Lower leg skin (tissue), 4 donors: ENCODE measurements at regions not wholly inside any gene's neighbourhood (a gene's known extent, or its start where the extent isn't known, plus 50 kb on each side); places are given as distances from the start of the nearest gene placed in this dataset.

Experiments used
- DNase-seq, 2 donors: peaks; one replicate each; pipeline ENCODE4 v3.0.0-alpha.2; 2019; ENCODE audit warnings: low spot score in 2 of 2
- H3K4me3 ChIP-seq: fragments of 200-600 bp; sonication (generic); 2 replicates; pipeline ENCODE4 v1.5.1; 2017; ENCODE audit warnings: mild to moderate bottlenecking, low read depth; ENCODE audit not compliant: poor library complexity, severe bottlenecking
- CTCF ChIP-seq, 3 donors: fragments of 450-650 bp; IDR thresholded peaks; one replicate each; pipeline ENCODE4 v1.5.1; 2016; ENCODE audit warnings: antibody characterized with exemption in 3 of 3, mild to moderate bottlenecking in 3 of 3, moderate library complexity in 2 of 3
- POLR2A ChIP-seq, 2 donors: fragments of 450-650 bp; IDR thresholded peaks; one replicate each; pipeline ENCODE4 v1.6.1; 2016 to 2017; ENCODE audit warnings: antibody characterized with exemption in 2 of 2, mild to moderate bottlenecking in 1 of 2, moderate library complexity in 1 of 2
- WGBS, 2 donors: methylation state at CpG; one replicate each; pipeline ENCODE4 v1.1.5; 2018; 5-methylcytosine and 5-hydroxymethylcytosine counted together
- intact Hi-C: fragments of 100-400 bp; cut with DNase I; formaldehyde crosslinking; loops from one replicate; pipeline ENCODE4 v1.15.0; 2023; ENCODE audit warnings: low total_unique reads

- H3K4me3 ChIP-seq, result no peak overlapping the region
- WGBS, 2 donors, result 63 to 72% methylated on average over 3 of the region's 3 CpGs
- TF ChIP-seq POLR2A (IDR thresholded peaks at IDR 0.05), result no peak
- no peak for TF ChIP-seq CTCF (IDR thresholded peaks at IDR 0.05)
- no peak for DNase-seq
- intact Hi-C loops, result no loop called here
Measured at GRCh38 chr18:22337306-22337705, 80.4 kb downstream of the CTAGE1 start.

- intact Hi-C loops, result no loop called here
- DNase-seq, result no peak
- no peak overlapping the region for H3K4me3 ChIP-seq
- WGBS, 2 donors, result 83 to 85% methylated on average over 4 of the region's 4 CpGs
- no peak for TF ChIP-seq POLR2A (IDR thresholded peaks at IDR 0.05)
- no peak for TF ChIP-seq CTCF (IDR thresholded peaks at IDR 0.05)
Measured at GRCh38 chr18:22336406-22336805, 81.3 kb downstream of the CTAGE1 start.

GRCh38 chr18:22335731-22336198 lies 82.0 kb downstream of the CTAGE1 start:
- TF ChIP-seq POLR2A (IDR thresholded peaks at IDR 0.05) (no peak), CTCF (IDR thresholded peaks at IDR 0.05) (no peak)
- no peak overlapping the region for H3K4me3 ChIP-seq
- intact Hi-C loops, result no loop called here
- DNase-seq, result no peak
- 35 to 40% methylated on average over 15 of the region's 15 CpGs for WGBS, 2 donors

GRCh38 chr18:22334567-22334966 lies 83.1 kb downstream of the CTAGE1 start:
- TF ChIP-seq POLR2A (IDR thresholded peaks at IDR 0.05), result no peak
- TF ChIP-seq CTCF (IDR thresholded peaks at IDR 0.05), result no peak
- no peak for DNase-seq
- intact Hi-C loops, result no loop called here
- WGBS, 2 donors, result 78 to 90% methylated on average over 5 of the region's 5 CpGs
- H3K4me3 ChIP-seq, result no peak overlapping the region

GRCh38 chr18:22332590-22332989 lies 85.1 kb downstream of the CTAGE1 start:
- WGBS, 2 donors, result 70 to 77% methylated on average over 5 of the region's 5 CpGs

More at GRCh38 chr18:22332590-22332989, 85.1 kb downstream of the CTAGE1 start:
- H3K4me3 ChIP-seq, result no peak overlapping the region
- intact Hi-C loops, result no loop called here
- DNase-seq, result no peak
- TF ChIP-seq CTCF (IDR thresholded peaks at IDR 0.05), result no peak
- TF ChIP-seq POLR2A (IDR thresholded peaks at IDR 0.05), result no peak
